ENCODE measurements at regions not wholly inside any gene's neighbourhood (a gene's known extent, or its start where the extent isn't known, plus 50 kb on each side); places are given as distances from the start of the nearest gene placed in this dataset.

DNA sequence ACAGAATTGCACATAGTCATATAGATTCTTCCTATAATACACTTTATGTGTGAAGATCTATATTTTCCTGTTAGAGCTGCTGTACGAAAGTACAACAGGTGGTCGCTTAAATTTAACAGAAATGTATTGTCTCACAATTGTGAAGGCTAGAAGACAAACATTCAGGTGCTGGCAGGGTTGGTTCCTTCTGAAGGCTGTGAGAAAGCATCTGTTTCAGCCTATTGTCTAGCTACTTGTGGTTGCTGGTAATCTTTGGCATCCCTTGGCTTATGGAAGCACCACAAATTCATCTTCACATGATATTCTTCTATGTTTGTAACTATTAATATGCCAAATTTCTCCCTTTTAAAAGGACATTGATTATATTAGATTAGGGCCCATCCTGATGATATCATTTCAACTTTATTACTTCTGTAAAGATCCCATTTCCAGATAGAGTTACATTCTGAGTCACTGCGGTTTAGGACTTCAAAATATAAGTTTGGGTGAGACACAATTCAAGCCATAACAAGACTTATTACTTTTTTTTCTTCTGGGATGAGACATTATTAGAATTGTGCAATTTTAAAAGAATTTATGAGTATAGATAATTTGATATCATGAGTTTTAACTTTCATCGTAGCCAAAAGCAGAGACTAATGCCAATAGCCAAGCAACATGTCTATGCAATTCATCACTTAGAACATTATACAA lies 248.1 kb upstream of the BCHE start:
- Mint-ChIP-seq H3K4me3 (no peak overlapping the region), H3K27me3 (ENCODE audit: insufficient read depth) (no peaks in the 10 kb centered on the region), H3K4me1 (ENCODE audit: low read depth) (no peaks in the 10 kb centered on the region), H3K9me3 (peaks cover 14% of the 10 kb centered on the region), H3K36me3 (ENCODE audit: low read depth) (no peaks in the 10 kb centered on the region), H3K27ac (no peak overlapping the region)
- TF ChIP-seq, protein P1, sequence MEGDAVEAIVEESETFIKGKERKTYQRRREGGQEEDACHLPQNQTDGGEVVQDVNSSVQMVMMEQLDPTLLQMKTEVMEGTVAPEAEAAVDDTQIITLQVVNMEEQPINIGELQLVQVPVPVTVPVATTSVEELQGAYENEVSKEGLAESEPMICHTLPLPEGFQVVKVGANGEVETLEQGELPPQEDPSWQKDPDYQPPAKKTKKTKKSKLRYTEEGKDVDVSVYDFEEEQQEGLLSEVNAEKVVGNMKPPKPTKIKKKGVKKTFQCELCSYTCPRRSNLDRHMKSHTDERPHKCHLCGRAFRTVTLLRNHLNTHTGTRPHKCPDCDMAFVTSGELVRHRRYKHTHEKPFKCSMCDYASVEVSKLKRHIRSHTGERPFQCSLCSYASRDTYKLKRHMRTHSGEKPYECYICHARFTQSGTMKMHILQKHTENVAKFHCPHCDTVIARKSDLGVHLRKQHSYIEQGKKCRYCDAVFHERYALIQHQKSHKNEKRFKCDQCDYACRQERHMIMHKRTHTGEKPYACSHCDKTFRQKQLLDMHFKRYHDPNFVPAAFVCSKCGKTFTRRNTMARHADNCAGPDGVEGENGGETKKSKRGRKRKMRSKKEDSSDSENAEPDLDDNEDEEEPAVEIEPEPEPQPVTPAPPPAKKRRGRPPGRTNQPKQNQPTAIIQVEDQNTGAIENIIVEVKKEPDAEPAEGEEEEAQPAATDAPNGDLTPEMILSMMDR (IDR thresholded peaks at IDR 0.05): no peak
- no peak for DNase-seq

DNA sequence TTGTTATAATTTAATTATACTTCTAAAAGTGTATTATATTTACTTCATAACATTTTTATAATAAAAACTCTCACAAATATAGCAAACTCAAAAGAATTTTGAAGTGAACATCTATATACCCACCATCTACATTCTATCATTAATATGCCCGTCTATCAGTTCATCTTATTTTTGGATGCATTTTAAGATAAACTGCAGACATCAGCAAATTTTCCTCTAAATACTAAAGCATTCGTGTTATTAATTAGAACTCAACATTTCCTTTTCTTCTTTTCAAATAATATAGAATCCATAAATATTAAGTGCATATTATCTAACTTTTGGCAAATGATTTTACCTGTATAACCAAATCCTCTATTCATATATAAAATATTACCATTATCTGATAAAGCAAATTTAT lies 242.9 kb upstream of the BCHE start:
- TF ChIP-seq, protein P1 (IDR thresholded peaks at IDR 0.05): no peak
- Mint-ChIP-seq H3K4me1 (ENCODE audit: low read depth) (no peaks in the 10 kb centered on the region), H3K4me3 (no peak overlapping the region), H3K27me3 (ENCODE audit: insufficient read depth) (no peaks in the 10 kb centered on the region; the same call in 1 of the 2 replicates), H3K9me3 (no peaks in the 10 kb centered on the region), H3K27ac (no peak overlapping the region), H3K36me3 (ENCODE audit: low read depth) (no peaks in the 10 kb centered on the region)
- no peak for DNase-seq

DNA sequence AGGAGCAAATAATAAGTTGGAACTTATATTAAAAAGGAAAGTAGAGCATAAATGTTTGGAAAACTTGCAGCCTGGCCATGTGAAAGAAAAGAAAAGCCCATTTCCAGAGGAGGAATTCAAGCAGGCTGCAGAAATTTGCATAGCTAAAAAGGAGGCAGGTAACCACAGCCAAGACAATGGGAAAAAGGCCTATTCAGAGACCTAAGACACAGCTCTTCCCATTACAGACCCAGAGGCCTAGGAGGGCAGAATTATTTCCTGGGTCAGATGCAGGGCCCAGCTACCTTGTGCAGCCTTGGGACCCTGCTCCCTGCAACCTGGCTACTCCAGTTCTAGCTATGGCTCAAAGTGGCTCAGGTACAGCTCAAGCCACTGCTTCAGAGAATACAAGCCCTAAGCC lies 234.6 kb upstream of the BCHE start:
- no peak overlapping the region for H3K4me3 Mint-ChIP-seq
- no peak for DNase-seq
- H3K9me3 Mint-ChIP-seq: peaks cover 14% of the 10 kb centered on the region
- H3K27me3 Mint-ChIP-seq (ENCODE audit: insufficient read depth): no peaks in the 10 kb centered on the region; the same call in 1 of the 2 replicates
- TF ChIP-seq, protein P1 (IDR thresholded peaks at IDR 0.05): no peak
- no peaks in the 10 kb centered on the region for H3K36me3 Mint-ChIP-seq (ENCODE audit: low read depth)
- H3K27ac Mint-ChIP-seq: no peak overlapping the region
- H3K4me1 Mint-ChIP-seq (ENCODE audit: low read depth): no peaks in the 10 kb centered on the region

DNA sequence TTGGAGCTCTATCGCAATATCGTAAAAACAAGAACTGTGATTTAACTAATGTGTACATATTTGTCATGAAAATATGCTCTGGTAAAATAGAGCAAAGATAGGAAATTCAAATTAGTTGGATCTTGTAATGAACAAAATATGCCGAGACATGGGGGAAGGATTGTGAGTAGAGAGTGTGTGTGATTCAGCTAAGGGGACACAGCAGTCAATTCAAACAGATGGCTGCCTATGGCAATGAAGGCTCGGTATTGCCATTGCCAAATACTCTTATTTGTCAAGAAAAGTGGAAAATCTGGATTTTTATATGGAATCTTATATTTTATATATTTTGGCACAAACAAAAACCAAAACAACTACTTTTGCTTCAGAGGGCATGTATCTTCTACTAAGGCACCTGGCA lies 227.3 kb upstream of the BCHE start:
- no peaks in the 10 kb centered on the region for H3K27me3 Mint-ChIP-seq (ENCODE audit: insufficient read depth)
- H3K4me1 Mint-ChIP-seq (ENCODE audit: low read depth): no peaks in the 10 kb centered on the region
- no peak overlapping the region for H3K27ac Mint-ChIP-seq
- peaks cover 21% of the 10 kb centered on the region for H3K9me3 Mint-ChIP-seq
- no peak for DNase-seq
- TF ChIP-seq, protein P1 (IDR thresholded peaks at IDR 0.05): no peak
- no peaks in the 10 kb centered on the region; the same call in 1 of the 2 replicates for H3K36me3 Mint-ChIP-seq (ENCODE audit: low read depth)
- no peak overlapping the region for H3K4me3 Mint-ChIP-seq

DNA sequence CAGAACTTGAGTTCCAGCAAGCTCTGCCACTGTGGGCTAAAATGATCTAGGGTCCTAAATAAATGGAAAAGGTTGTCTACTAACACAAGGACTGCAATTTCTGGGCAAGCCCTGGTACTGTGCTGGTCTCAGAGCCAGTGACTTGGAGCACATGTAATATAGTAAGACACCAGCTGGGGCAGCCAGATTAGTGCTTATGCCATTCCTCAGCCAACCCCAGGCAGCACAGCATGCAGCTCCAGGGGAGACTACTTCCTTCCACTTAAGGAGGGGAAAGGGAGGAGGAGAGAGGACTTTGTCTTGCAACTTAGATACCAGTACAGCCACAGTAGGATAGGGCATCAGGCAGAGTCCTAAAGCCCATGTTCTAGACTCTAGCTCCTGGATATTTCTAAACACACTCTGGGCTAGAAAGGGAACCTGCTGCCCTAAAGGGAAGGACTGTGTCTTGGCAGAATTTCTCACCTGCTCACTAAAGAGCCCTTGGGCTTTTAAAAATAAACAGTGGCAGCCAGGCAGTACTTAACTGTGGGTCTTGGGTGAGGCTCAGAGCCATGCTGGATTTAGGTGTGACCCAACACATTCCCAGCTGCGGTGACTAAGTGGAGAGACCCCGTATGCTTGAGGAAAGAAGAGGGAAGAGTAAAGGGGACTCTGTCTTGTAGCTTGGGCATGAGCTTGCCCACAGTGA lies 223.7 kb upstream of the BCHE start:
- no peaks in the 10 kb centered on the region for H3K27me3 Mint-ChIP-seq (ENCODE audit: insufficient read depth)
- H3K36me3 Mint-ChIP-seq (ENCODE audit: low read depth): no peaks in the 10 kb centered on the region; the same call in 1 of the 2 replicates
- no peak for DNase-seq
- no peak overlapping the region for H3K27ac Mint-ChIP-seq
- no peaks in the 10 kb centered on the region for H3K4me1 Mint-ChIP-seq (ENCODE audit: low read depth)
- H3K9me3 Mint-ChIP-seq: peaks cover 21% of the 10 kb centered on the region
- TF ChIP-seq, protein P1 (IDR thresholded peaks at IDR 0.05): no peak
- H3K4me3 Mint-ChIP-seq: no peak overlapping the region

Measured in HFFc6 (cell line).